GM21825 (cell line): ENCODE measurements at regions not wholly inside any gene's neighbourhood (a gene's known extent, or its start where the extent isn't known, plus 50 kb on each side); places are given as distances from the start of the nearest gene placed in this dataset.
"Not testable (repeated sequence)": the region's sequence is repeated elsewhere in the genome, so short reads cannot be mapped to it uniquely, and the experiment has no call there.

ENCODE experiments used
- ATAC-seq: cut with Tn5 transposase; IDR thresholded peaks from one replicate; pipeline ENCODE4 v1.9.1; 2021; ENCODE audit warnings: mild to moderate bottlenecking, moderate library complexity; ENCODE audit not compliant: unreplicated experiment

DNA sequence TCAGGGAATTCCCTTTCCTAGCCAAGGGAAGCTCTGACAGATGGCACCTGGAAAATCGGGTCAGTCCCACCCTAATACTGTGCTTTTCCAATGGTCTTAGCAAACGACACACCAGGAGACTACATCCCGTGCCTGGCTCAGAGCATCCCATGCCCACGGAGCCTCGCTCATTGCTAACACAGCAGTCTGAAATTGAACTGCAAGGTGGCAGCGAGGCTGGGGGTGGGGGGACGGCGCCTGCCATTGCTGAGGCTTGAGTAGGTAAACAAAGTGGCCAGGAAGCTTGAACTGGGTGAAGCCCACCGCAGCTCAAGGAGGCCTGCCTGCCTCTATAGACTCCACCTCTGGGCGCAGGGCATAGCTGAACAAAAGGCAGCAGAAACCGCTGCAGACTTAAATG lies 279.5 kb upstream of the LUZP2 start:
- not testable (repeated sequence) for ATAC-seq

DNA sequence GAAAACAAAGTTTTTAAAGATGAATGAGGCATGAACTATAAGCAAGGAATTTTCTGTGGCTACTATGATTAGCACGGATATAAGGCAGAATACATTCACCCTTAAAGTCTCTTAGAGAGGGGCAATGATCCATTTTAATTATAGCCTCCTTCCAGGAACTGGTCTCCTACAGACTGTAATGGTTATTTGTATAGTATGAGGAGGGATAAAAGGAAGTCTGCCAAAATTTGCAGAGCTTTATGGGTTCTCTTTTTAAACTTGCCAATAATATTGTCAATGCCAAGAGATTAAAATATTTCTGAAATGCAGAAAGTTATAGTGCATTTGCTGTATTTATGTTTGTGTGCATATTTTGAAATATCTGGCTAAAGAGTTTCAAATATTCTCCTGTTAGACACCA lies 271.4 kb upstream of the LUZP2 start:
- ATAC-seq, result no peak

- no peak for ATAC-seq
Observed at GRCh38 chr11:24226606-24227005, 270.2 kb upstream of the LUZP2 start.

GRCh38 chr11:24233041-24233440 lies 263.8 kb upstream of the LUZP2 start:
- ATAC-seq, result no peak

DNA sequence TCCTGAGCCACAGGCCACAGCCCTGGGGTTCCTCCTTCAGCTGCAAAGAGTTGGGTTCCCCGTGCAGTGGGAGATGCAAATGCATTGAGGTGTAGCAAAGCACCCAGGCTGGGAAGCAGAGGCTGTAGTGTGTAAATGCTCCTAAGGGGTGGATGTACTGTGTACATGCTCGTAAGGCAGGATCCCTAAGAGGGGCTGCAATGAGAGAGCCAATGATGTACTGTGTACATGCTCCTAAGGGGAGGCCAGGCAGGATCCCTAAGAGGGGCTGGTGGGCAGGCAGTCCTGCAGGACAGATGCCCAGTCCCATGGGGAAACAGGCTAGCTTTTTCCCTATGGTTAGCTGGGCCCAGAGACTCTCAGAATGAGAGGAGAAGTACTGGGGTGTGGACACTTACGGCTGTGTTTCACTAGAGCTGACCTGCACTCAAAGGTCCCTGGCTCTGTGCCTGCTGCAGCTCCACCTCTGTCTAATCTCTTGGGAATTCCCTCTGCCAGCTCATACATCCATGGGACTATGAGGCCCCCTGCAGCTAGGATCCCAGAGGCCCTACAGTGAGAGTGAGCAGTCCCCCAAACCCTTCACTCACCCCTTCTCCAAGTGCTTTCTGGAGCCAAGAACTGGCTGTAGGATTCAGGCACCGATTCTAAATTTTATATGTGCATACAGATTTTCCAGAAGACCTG lies 261.9 kb upstream of the LUZP2 start:
- no peak for ATAC-seq

DNA sequence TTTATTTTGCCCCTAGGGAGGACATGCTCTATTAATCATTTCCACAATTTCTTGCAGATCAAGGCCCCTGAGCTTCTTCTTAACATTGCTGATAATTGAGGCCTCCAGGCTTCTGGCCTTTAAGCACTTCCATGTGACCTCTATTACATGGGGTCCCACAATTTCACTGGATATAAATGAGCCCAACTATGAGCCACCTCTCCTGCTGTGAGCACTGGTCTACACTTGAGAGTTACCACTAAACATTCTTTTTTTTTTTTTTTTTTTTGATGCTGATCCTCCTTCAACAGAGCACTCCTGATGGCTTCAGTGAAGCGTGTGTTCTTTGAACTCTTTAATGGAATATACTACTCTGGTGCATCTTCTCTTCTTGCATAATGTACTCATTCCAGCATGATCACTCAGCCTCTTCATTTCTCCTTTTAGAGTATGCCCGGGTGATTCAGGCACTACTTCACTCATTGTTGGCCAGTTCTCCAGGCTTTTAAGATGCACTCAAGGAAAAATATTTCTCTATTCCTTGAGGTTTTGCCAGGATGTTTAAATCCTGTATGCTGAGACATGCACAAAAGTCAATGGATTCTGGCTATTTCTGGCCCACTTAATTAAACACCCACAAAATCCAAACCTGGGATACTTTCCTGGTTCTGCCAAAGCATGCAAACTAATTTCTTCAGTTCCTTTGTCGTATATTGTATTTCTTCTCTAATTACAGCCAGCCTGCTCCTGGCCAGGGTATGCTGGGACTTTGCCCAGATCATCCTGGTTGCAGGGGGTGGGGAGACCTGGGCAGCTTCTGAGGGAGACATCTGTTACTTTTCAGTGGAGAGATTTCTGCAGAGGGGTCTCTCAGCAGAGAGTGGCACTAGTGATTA lies 257.8 kb upstream of the LUZP2 start:
- ATAC-seq, result no peak

DNA sequence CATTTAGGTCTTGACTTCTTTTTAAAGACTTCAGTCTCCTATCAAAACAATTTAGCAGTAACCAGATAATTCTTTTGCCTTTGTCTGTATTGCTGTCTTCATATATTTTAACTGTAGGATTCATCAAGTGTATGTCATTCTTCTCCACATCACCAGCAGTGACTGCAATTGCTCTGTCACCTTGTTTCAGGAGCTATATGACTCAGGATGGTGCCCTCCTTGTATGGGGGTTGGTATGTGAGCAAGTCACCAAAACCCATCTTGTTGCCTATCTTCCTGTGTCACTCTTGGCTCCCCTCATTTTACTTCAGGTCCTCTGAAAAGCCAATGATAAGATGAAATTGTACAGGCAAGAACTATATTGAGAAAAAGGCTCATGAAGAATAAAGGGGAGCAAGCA lies 256.9 kb upstream of the LUZP2 start:
- no peak for ATAC-seq

DNA sequence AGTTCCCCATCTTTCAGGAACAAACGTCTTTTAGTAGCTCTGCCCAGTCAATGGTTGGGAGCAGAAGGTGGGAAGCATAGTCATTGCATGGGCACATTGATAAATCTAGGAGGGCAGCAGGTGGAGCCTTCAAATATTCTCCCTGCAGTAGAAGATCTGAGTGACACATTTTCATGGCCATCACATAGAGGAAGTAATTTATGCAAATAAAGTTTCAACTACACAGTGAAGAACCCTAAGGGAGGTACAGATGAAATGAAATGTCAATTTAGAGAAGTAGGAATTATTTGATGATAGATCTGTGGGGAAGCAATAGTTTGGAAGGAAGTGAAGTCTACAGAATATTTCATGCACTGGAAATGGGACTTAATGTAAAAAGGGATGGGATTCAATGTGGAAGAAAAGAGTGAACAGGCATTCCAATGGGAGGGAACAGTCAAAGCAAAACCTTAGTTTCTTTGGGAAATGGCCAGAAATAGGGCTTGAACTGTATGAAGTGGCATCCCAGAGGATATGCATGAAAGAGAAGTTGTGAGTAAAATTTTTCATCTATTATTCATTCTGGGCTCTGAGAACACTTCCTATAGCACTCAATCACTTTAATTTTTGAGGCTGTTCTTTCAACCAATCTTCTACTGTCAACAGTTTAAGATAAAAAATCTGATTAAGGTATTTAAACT lies 256.2 kb upstream of the LUZP2 start:
- no peak for ATAC-seq

- ATAC-seq, result no peak
Observed at GRCh38 chr11:24246715-24247114, 250.1 kb upstream of the LUZP2 start.

- ATAC-seq, result no peak
Observed at GRCh38 chr11:24247846-24248245, 249.0 kb upstream of the LUZP2 start.

GRCh38 chr11:24249921-24250320 lies 246.9 kb upstream of the LUZP2 start:
- no peak for ATAC-seq

DNA sequence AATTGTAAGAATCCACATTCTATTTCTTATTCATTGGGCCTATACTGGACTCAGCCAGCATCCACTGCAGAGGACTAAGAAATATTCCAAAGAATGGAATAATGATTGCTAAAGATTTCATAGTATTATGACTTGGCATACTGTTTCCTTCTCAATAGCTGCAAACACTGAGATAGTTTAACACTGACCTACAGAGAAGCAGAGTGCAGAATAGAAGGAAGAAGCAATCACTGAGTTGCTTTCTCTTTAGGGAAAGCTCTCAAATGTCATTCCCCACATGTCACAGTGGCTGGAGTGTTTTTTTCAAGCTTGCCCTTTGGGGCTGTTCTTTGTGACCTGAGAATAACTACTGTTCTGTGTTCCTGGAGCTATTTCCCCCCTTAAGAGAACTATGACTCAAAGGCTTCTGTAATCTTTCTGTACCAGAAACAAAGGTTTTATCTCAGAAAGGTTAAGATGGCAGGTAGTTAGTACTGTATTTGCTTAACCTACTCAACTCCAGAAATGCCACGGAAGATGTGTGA lies 243.6 kb upstream of the LUZP2 start:
- ATAC-seq, result no peak

DNA sequence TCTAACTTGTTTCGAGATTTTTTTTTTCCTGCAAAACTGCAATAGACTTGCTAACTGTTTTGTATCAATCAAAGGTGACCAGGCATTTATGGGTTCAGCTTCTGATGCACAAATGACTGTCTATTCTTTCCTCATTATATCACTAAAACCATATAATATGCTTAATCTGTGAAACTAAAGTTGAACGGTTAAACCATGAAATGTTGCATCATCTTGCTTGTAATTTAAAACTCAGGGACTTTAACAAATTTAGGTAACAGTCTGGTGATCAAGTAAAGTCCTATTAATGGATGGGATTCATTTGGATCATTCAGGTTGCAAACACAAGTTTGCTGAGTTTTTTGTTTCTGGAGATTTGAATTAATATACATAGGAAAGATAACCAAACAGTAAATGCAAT lies 232.0 kb upstream of the LUZP2 start:
- no peak for ATAC-seq

GRCh38 chr11:24267014-24267413 lies 229.8 kb upstream of the LUZP2 start:
- no peak for ATAC-seq

DNA sequence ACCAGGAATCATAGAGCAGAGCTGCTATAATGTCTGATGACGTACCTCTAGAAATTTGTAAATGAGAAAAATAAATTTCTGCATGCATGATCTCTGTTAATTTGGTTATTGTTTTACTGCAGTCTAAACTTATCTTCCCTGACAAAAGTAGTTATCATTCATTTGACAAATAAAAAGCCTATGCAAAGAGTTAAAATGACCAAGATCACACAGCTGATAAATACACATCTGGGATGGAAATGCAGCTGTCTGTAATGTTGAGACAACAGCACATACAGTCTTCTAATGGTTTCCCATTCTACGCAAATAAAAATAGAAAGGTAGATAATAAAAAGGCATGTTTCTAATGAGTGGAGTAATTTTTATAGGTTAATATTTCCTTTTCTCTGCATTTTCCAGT lies 225.1 kb upstream of the LUZP2 start:
- ATAC-seq, result no peak

DNA sequence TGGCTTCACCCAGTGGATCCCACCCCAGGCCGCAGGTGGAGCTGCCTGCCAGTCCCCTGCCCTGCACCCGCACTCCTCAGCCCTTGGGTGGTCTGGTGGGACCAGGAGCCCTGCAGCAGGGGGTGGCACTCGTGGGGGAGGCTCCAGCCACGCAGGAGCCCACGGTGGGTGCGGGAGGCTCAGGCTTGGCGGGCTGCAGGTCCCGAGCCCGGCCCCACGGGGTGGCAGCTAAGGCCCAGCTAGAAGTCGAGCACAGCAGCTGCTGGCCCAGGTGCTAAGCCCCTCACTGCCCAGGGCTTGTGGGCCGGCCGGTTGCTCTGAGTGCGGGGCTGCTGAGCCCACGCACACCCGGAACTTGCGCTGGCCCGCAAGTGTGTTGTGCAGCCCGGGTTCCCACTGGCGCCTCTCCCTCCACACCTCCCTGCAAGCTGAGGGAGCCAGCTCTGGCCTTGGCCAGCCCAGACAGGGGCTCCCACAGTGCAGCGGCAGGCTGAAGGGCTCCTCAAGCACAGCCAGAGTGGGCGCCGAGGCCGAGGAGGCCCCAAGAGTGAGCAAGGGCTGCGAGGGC lies 222.6 kb upstream of the LUZP2 start:
- ATAC-seq, result not testable (repeated sequence)

DNA sequence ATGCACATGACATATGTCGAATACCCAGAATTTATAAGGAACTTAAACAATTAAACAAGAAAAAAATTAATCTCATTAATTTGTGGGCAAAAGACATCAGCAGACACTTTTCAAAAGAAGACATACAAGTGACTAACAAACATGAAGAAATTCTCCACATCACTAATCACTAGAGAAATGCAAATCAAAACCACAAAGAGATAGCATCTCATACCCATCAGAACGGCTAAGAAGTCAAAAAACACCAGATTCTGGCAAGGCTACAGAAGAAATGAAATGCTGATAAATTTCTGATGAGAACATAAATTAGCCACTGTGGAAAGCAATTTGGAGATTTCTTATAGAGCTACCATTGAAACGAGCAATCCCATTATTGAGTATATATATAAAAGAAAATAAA lies 210.6 kb upstream of the LUZP2 start:
- ATAC-seq, result no peak

DNA sequence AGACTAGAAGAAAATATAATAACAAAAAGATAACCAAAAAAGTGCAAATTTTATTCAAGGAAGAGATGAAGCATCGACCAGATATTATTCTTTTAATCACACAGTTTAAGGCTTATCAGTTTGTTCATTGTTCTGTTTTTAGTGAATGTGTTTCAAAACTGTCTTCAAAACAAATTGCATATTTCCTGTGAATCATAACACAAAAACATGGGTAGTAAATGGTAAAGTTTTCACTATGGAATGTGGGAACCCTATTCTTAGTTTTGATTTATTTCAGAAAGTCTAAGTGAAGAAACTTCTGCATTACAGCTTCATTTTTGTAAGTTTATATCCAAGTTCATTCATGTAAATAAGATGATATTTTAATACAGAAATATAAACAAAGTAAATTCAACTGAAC lies 207.6 kb upstream of the LUZP2 start:
- no peak for ATAC-seq

GRCh38 chr11:24293964-24294363 lies 202.9 kb upstream of the LUZP2 start:
- no peak for ATAC-seq

- ATAC-seq, result no peak
Observed at GRCh38 chr11:24295360-24295759, 201.5 kb upstream of the LUZP2 start.

- no peak for ATAC-seq
Observed at GRCh38 chr11:24297461-24297860, 199.4 kb upstream of the LUZP2 start.
